OCI-LY7 (cell line): ENCODE measurements at regions not wholly inside any gene's neighbourhood (a gene's known extent, or its start where the extent isn't known, plus 50 kb on each side); places are given as distances from the start of the nearest gene placed in this dataset.
"Not testable (repeated sequence)": the region's sequence is repeated elsewhere in the genome, so short reads cannot be mapped to it uniquely, and the experiment has no call there.

Source experiments
- BruUV-seq: library from RNA; stranded (reverse); fragments of 400-500 nt; replicated peaks from 2 replicates; lab custom pipeline; 2021; lab: Mats Ljungman, UMichigan
- CTCF ChIA-PET: fragments of 300-600 bp; sonication (Branson Sonifier 250); formaldehyde crosslinking; loops from one replicate; lab custom pipeline; 2022; ENCODE audit warnings: antibody characterized with exemption; ENCODE audit not compliant: unreplicated experiment; lab: Charles Lee
- POLR2A ChIA-PET: fragments of 300-600 bp; sonication (Branson Sonifier 250); formaldehyde crosslinking; loops from one replicate; lab custom pipeline; 2022; ENCODE audit warnings: antibody characterized with exemption; lab: Charles Lee
- DNase-seq: peaks from one replicate; pipeline ENCODE4 v3.0.0-alpha.2; 2015; ENCODE audit warnings: low spot score
- H2AFZ ChIP-seq: fragments of 200-600 bp; sonication (generic), shearing (Covaris generic); 2 replicates; pipeline ENCODE4 v1.6.1; 2014; ENCODE audit warnings: mild to moderate bottlenecking, antibody characterized with exemption, low read length, moderate library complexity
- H3K27ac ChIP-seq: fragments of 200-600 bp; sonication (generic); 2 replicates; pipeline ENCODE4 v1.5.1; 2014; ENCODE audit warnings: mixed run types, low read depth, mild to moderate bottlenecking, moderate library complexity, low read length, inconsistent platforms; ENCODE audit not compliant: poor library complexity, severe bottlenecking
- H3K36me3 ChIP-seq: fragments of 200-600 bp; sonication (generic); 2 replicates; pipeline ENCODE4 v1.6.1; 2014; ENCODE audit warnings: mild to moderate bottlenecking, antibody characterized with exemption, low read length, moderate library complexity, mixed read lengths; ENCODE audit not compliant: insufficient read depth
- H3K4me1 ChIP-seq: fragments of 200-600 bp; sonication (generic); 2 replicates; pipeline ENCODE4 v1.5.1; 2014; ENCODE audit warnings: mild to moderate bottlenecking, low read length; ENCODE audit not compliant: insufficient read depth, poor library complexity, severe bottlenecking
- H3K4me2 ChIP-seq: fragments of 200-600 bp; sonication (generic); 2 replicates; pipeline ENCODE4 v1.6.1; 2014; ENCODE audit warnings: mild to moderate bottlenecking, low read length
- H3K4me3 ChIP-seq: fragments of 200-600 bp; sonication (generic); 2 replicates; pipeline ENCODE4 v1.5.1; 2014; ENCODE audit warnings: mild to moderate bottlenecking, low read depth, low read length; ENCODE audit not compliant: poor library complexity, severe bottlenecking
- H3K79me2 ChIP-seq: fragments of 200-600 bp; sonication (generic); 2 replicates; pipeline ENCODE4 v1.6.1; 2016; ENCODE audit warnings: low read depth, mild to moderate bottlenecking, low read length, moderate library complexity, mixed read lengths; ENCODE audit not compliant: insufficient read depth
- H3K9me2 ChIP-seq: fragments of 200-600 bp; sonication (generic); 2 replicates; pipeline ENCODE4 v1.6.1; 2016; ENCODE audit warnings: mild to moderate bottlenecking, low read length, mixed read lengths; ENCODE audit not compliant: insufficient read depth
- H3K9me3 ChIP-seq: fragments of 200-600 bp; sonication (generic); 2 replicates; pipeline ENCODE4 v1.6.1; 2014; ENCODE audit warnings: mild to moderate bottlenecking, mixed run types, low read length, mixed read lengths
- H4K20me1 ChIP-seq: fragments of 200-600 bp; sonication (generic); 2 replicates; pipeline ENCODE4 v1.6.1; 2014; ENCODE audit warnings: mild to moderate bottlenecking, antibody characterized with exemption, low read length, moderate library complexity, mixed read lengths; ENCODE audit not compliant: insufficient read depth
- EZH2phosphoT487 ChIP-seq: fragments of 200-600 bp; sonication (generic); IDR thresholded peaks from 2 replicates; pipeline ENCODE4 v1.6.1; 2018; ENCODE audit warnings: low read depth, borderline replicate concordance, mild to moderate bottlenecking, mixed run types, antibody characterized with exemption, low read length, moderate library complexity, mixed read lengths
- intact Hi-C: fragments of 100-400 bp; cut with micrococcal nuclease; formaldehyde crosslinking; loops from one replicate; pipeline ENCODE4 v1.10.0; 2022; ENCODE audit not compliant: unreplicated experiment
- TF ChIP-seq, protein P1 (sequence below): fragments of 200-600 bp; sonication (generic); conservative IDR thresholded peaks from 2 replicates; pipeline ENCODE4 v1.5.1; 2014; ENCODE audit warnings: mild to moderate bottlenecking, antibody characterized with exemption, low read length, moderate library complexity, mixed read lengths

DNA sequence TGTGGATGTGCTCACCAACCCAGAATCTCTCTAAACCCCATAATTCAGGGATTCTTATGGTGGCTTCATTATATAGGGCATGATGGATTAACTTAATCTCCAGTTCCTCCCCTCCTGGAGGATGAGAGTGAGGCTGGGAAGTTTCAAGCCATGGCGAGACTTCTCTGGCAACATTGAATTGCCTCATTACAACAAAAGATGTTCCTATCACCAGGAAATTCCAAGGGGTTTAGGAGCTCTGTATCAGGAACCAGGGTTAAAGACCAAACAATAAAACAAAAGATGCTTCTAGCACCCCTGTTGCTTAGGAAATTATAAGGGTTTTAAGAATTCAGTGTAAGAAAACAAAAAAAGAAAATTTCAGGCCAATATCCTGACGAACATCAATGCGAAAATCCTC, 100.1 kb downstream of the NAB1 start:
- H3K9me3 ChIP-seq, result no peaks in the 10 kb centered on the region
- H2AFZ ChIP-seq, result no peak overlapping the region
- no peak overlapping the region for H3K27ac ChIP-seq
- no peaks in the 10 kb centered on the region for H3K4me1 ChIP-seq
- no peak overlapping the region for H3K4me2 ChIP-seq
- ChIA-PET CTCF (no interaction called here), POLR2A (interaction anchor here (1.5 kb wide), 1 partner anchor 20 kb away, joined by 4 read pairs; no protein-coding TSS in a partner anchor)
- BruUV-seq, result no TSS peak
- H3K4me3 ChIP-seq, result no peak overlapping the region
- H3K36me3 ChIP-seq, result no peaks in the 10 kb centered on the region
- H3K79me2 ChIP-seq, result no peaks in the 10 kb centered on the region
- no peak for DNase-seq
- H4K20me1 ChIP-seq, result no peaks in the 10 kb centered on the region
- H3K9me2 ChIP-seq, result no peaks in the 10 kb centered on the region
- no peak for TF ChIP-seq EZH2phosphoT487
- TF ChIP-seq, protein P1, sequence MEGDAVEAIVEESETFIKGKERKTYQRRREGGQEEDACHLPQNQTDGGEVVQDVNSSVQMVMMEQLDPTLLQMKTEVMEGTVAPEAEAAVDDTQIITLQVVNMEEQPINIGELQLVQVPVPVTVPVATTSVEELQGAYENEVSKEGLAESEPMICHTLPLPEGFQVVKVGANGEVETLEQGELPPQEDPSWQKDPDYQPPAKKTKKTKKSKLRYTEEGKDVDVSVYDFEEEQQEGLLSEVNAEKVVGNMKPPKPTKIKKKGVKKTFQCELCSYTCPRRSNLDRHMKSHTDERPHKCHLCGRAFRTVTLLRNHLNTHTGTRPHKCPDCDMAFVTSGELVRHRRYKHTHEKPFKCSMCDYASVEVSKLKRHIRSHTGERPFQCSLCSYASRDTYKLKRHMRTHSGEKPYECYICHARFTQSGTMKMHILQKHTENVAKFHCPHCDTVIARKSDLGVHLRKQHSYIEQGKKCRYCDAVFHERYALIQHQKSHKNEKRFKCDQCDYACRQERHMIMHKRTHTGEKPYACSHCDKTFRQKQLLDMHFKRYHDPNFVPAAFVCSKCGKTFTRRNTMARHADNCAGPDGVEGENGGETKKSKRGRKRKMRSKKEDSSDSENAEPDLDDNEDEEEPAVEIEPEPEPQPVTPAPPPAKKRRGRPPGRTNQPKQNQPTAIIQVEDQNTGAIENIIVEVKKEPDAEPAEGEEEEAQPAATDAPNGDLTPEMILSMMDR, result no peak
- intact Hi-C loops, result no loop called here

DNA sequence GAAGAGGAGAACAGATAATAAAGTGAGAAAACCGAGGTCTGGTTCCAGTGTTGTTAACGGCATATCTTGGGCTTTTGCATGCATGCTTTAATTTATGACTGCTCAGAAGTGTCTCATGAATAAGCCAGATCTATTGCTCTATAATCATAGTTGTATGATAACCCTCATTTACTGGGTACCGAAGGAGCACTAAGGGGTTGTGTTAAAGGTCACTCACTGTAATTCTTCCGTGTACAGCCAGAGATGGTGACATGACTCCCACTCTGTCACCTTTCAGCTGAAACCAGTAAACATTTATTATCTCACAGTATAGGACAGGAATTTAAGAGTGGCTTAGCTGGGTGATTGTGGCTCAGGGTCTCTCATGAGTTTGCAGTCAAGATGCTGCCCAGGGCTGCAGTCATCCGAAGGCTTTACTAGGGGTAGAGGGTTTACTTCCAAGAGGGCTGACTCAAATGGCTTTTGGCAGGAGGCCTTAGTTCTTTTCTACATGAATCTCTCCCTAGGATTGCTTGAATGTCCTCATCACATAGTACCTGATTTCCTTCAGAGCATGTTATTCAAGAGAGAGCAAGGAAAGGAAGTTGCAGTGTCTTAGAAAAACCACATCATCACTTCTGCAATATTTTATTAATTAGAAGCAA, 107.0 kb downstream of the NAB1 start:
- POLR2A ChIA-PET, result interaction anchor here (0.7 kb wide), 1 partner anchor 372 kb away, joined by 3 read pairs; no protein-coding TSS in a partner anchor
- Histone ChIP-seq H3K9me2 (no peaks in the 10 kb centered on the region), H4K20me1 (no peaks in the 10 kb centered on the region), H3K9me3 (no peaks in the 10 kb centered on the region), H3K4me2 (no peak overlapping the region), H3K36me3 (no peaks in the 10 kb centered on the region), H3K4me3 (no peak overlapping the region), H3K4me1 (no peaks in the 10 kb centered on the region), H3K27ac (no peak overlapping the region), H2AFZ (no peak overlapping the region), H3K79me2 (no peaks in the 10 kb centered on the region)
- CTCF ChIA-PET, result no interaction called here
- intact Hi-C loops, result no loop called here
- no peak for DNase-seq
- TF ChIP-seq, protein P1, result no peak
- no peak for TF ChIP-seq EZH2phosphoT487
- BruUV-seq, result no TSS peak

GRCh38 chr2:190759749-190760213, 110.9 kb downstream of the NAB1 start:
- Histone ChIP-seq H3K9me2 (no peaks in the 10 kb centered on the region), H3K4me1 (no peaks in the 10 kb centered on the region), H3K9me3 (no peaks in the 10 kb centered on the region), H3K4me3 (no peak overlapping the region), H3K36me3 (no peaks in the 10 kb centered on the region), H4K20me1 (no peaks in the 10 kb centered on the region), H2AFZ (no peak overlapping the region), H3K27ac (no peak overlapping the region), H3K79me2 (no peaks in the 10 kb centered on the region), H3K4me2 (no peak overlapping the region)
- no peak for DNase-seq
- POLR2A ChIA-PET, result no interaction called here
- CTCF ChIA-PET, result no interaction called here
- no peak for TF ChIP-seq EZH2phosphoT487
- TF ChIP-seq, protein P1, result no peak
- intact Hi-C loops, result no loop called here
- BruUV-seq, result no TSS peak

- intact Hi-C loops, H3K27ac ChIP-seq, H3K9me2 ChIP-seq, CTCF ChIA-PET, H3K4me2 ChIP-seq, H4K20me1 ChIP-seq, H3K36me3 ChIP-seq, H3K9me3 ChIP-seq, DNase-seq, H3K79me2 ChIP-seq, H2AFZ ChIP-seq, H3K4me1 ChIP-seq, BruUV-seq, H3K4me3 ChIP-seq: not testable (repeated sequence)
- POLR2A ChIA-PET, result interaction anchor here (0.7 kb wide), 1 partner anchor 441 kb away, joined by 3 read pairs; the partner anchor contains the start of gene HIBCH
Observed at GRCh38 chr2:190760353-190761150, 111.7 kb downstream of the NAB1 start.
